CD4-positive, alpha-beta T cell treated with Interleukin-17A for 4 hours (primary cell): ENCODE measurements at regions not wholly inside any gene's neighbourhood (a gene's known extent, or its start where the extent isn't known, plus 50 kb on each side); places are given as distances from the start of the nearest gene placed in this dataset.
A peak's percentile ranks its signal among the peaks of the same experiment; 100 is the strongest.
"Not testable (repeated sequence)": the region's sequence is repeated elsewhere in the genome, so short reads cannot be mapped to it uniquely, and the experiment has no call there.

Experiments
- DNase-seq: peaks from one replicate; pipeline ENCODE4 v3.0.0-alpha.2; 2020; ENCODE audit warnings: mixed read lengths

GRCh38 chr6:156599978-156600590 lies 177.1 kb upstream of the ARID1B start:
- DNase-seq, result no peak

GRCh38 chr6:156599366-156599765 lies 177.8 kb upstream of the ARID1B start:
- DNase-seq, result no peak

- DNase-seq, result no peak
These were observed 178.4 kb upstream of the ARID1B start for GRCh38 chr6:156598855-156599180.

GRCh38 chr6:156598071-156598854 lies 178.9 kb upstream of the ARID1B start:
- DNase-seq, result no peak

GRCh38 chr6:156597095-156597494 lies 180.1 kb upstream of the ARID1B start:
- DNase-seq, result no peak

GRCh38 chr6:156595476-156595875 lies 181.7 kb upstream of the ARID1B start:
- no peak for DNase-seq

- no peak for DNase-seq
These were observed 183.3 kb upstream of the ARID1B start for GRCh38 chr6:156593893-156594292.

GRCh38 chr6:156593127-156593526 lies 184.1 kb upstream of the ARID1B start:
- no peak for DNase-seq

- no peak for DNase-seq
These were observed 186.7 kb upstream of the ARID1B start for GRCh38 chr6:156590482-156590881.

GRCh38 chr6:156589281-156589680 lies 187.9 kb upstream of the ARID1B start:
- no peak for DNase-seq

GRCh38 chr6:156587751-156588301 lies 189.4 kb upstream of the ARID1B start:
- DNase-seq, result no peak

GRCh38 chr6:156587071-156587470 lies 190.1 kb upstream of the ARID1B start:
- DNase-seq, result no peak

- no peak for DNase-seq
These were observed 191.3 kb upstream of the ARID1B start for GRCh38 chr6:156585859-156586258.

GRCh38 chr6:156584121-156584520 lies 193.1 kb upstream of the ARID1B start:
- not testable (repeated sequence) for DNase-seq

GRCh38 chr6:156583083-156583482 lies 194.1 kb upstream of the ARID1B start:
- no peak for DNase-seq

GRCh38 chr6:156582509-156582992 lies 194.6 kb upstream of the ARID1B start:
- no peak for DNase-seq

- no peak for DNase-seq
These were observed 197.6 kb upstream of the ARID1B start for GRCh38 chr6:156579564-156579963.

GRCh38 chr6:156577749-156578148 lies 199.4 kb upstream of the ARID1B start:
- no peak for DNase-seq

- DNase-seq, result no peak
These were observed 201.8 kb upstream of the ARID1B start for GRCh38 chr6:156575361-156575760.

- no peak for DNase-seq
These were observed 212.4 kb upstream of the ARID1B start for GRCh38 chr6:156564807-156565149.

- peak; percentile 84 for DNase-seq
These were observed 212.9 kb upstream of the ARID1B start for GRCh38 chr6:156564127-156564806.

- no peak for DNase-seq
These were observed 213.5 kb upstream of the ARID1B start for GRCh38 chr6:156563714-156564113.

GRCh38 chr6:156562636-156563035 lies 214.5 kb upstream of the ARID1B start:
- no peak for DNase-seq

- DNase-seq, result no peak
These were observed 215.2 kb upstream of the ARID1B start for GRCh38 chr6:156562019-156562418.
